Epithelial cell of prostate (primary cell): ENCODE measurements at regions not wholly inside any gene's neighbourhood (a gene's known extent, or its start where the extent isn't known, plus 50 kb on each side); places are given as distances from the start of the nearest gene placed in this dataset.

Experiments
- DNase-seq: peaks from one replicate; pipeline ENCODE4 v3.0.0-alpha.2; 2011; ENCODE audit warnings: low read depth, low spot score
- H3K27ac ChIP-seq: fragments of 450-650 bp; 2 replicates; pipeline ENCODE4 v1.5.1; 2017; ENCODE audit warnings: mild to moderate bottlenecking

- no peak overlapping the region for H3K27ac ChIP-seq
- DNase-seq: no peak
Measured at GRCh38 chr11:95302211-95302610, 71.2 kb upstream of the SESN3 start.

GRCh38 chr11:95301474-95301873 lies 70.5 kb upstream of the SESN3 start:
- H3K27ac ChIP-seq: no peak overlapping the region
- no peak for DNase-seq

- no peak overlapping the region for H3K27ac ChIP-seq
- no peak for DNase-seq
Measured at GRCh38 chr11:95299078-95299679, 68.2 kb upstream of the SESN3 start.

- no peak for DNase-seq
- H3K27ac ChIP-seq: no peak overlapping the region
Measured at GRCh38 chr11:95297680-95298452, 66.9 kb upstream of the SESN3 start.

- no peak for DNase-seq
- H3K27ac ChIP-seq: no peak overlapping the region
Measured at GRCh38 chr11:95296621-95297025, 65.6 kb upstream of the SESN3 start.

GRCh38 chr11:95296165-95296564 lies 65.2 kb upstream of the SESN3 start:
- no peak for DNase-seq
- no peak overlapping the region for H3K27ac ChIP-seq

GRCh38 chr11:95295382-95296149 lies 64.6 kb upstream of the SESN3 start:
- no peak overlapping the region for H3K27ac ChIP-seq
- no peak for DNase-seq

- no peak overlapping the region for H3K27ac ChIP-seq
Measured at GRCh38 chr11:95294701-95295100, 63.7 kb upstream of the SESN3 start.

GRCh38 chr11:95293116-95293515 lies 62.1 kb upstream of the SESN3 start:
- H3K27ac ChIP-seq: no peak overlapping the region
- no peak for DNase-seq

More at GRCh38 chr11:95294701-95295100, 63.7 kb upstream of the SESN3 start:
- DNase-seq: no peak

GRCh38 chr11:95291946-95292345 lies 60.9 kb upstream of the SESN3 start:
- H3K27ac ChIP-seq: no peak overlapping the region
- DNase-seq: no peak

- peak overlapping the region; percentile 39 for H3K27ac ChIP-seq
- DNase-seq: peak; percentile 34
Measured at GRCh38 chr11:95289378-95290101, 58.5 kb upstream of the SESN3 start.

GRCh38 chr11:95284057-95285052 lies 53.4 kb upstream of the SESN3 start:
- no peak for DNase-seq
- H3K27ac ChIP-seq: peak overlapping the region; percentile 38

- H3K27ac ChIP-seq: peak overlapping the region; percentile 38
- no peak for DNase-seq
Measured at GRCh38 chr11:95283650-95284049, 52.6 kb upstream of the SESN3 start.

GRCh38 chr11:95283146-95283545 lies 52.1 kb upstream of the SESN3 start:
- H3K27ac ChIP-seq: no peak overlapping the region

GRCh38 chr11:95282291-95282751 lies 51.3 kb upstream of the SESN3 start:
- DNase-seq: no peak
- no peak overlapping the region for H3K27ac ChIP-seq

More at GRCh38 chr11:95283146-95283545, 52.1 kb upstream of the SESN3 start:
- DNase-seq: no peak
